Brain microvascular endothelial cell (primary cell): ENCODE measurements at regions not wholly inside any gene's neighbourhood (a gene's known extent, or its start where the extent isn't known, plus 50 kb on each side); places are given as distances from the start of the nearest gene placed in this dataset.

Experiments
- DNase-seq: peaks from one replicate; pipeline ENCODE4 v3.0.0-alpha.2; 2020
- H3K27ac ChIP-seq: fragments of 250-450 bp; sonication (Bioruptor Pico); 2 replicates; pipeline ENCODE4 v1.5.1; 2020; ENCODE audit warnings: mild to moderate bottlenecking, moderate library complexity
- H3K27me3 ChIP-seq: fragments of 250-450 bp; sonication (Bioruptor Pico); replicated peaks from 2 replicates; pipeline ENCODE4 v1.5.1; 2020; ENCODE audit warnings: mild to moderate bottlenecking
- H3K36me3 ChIP-seq: fragments of 250-450 bp; sonication (Bioruptor Pico); replicated peaks from 2 replicates; pipeline ENCODE4 v1.5.1; 2020; ENCODE audit warnings: mild to moderate bottlenecking
- H3K4me3 ChIP-seq: 2 replicates; pipeline ENCODE4 v1.5.1; 2011; ENCODE audit warnings: low read depth, mild to moderate bottlenecking, control low read depth, low read length, moderate library complexity
- in situ Hi-C: cut with HindIII; loops from 2 replicates; pipeline ENCODE4 v1.10.0; 2017; ENCODE audit warnings: low sequenced_read_pairs, low pct_ligation_motif_present
- TF ChIP-seq, protein P1 (sequence below): IDR thresholded peaks from 2 replicates; pipeline ENCODE4 v1.5.1; 2011; ENCODE audit warnings: low read depth, mild to moderate bottlenecking, moderate library complexity, low read length, control low read depth, inconsistent platforms; ENCODE audit errors: missing control alignments

DNA sequence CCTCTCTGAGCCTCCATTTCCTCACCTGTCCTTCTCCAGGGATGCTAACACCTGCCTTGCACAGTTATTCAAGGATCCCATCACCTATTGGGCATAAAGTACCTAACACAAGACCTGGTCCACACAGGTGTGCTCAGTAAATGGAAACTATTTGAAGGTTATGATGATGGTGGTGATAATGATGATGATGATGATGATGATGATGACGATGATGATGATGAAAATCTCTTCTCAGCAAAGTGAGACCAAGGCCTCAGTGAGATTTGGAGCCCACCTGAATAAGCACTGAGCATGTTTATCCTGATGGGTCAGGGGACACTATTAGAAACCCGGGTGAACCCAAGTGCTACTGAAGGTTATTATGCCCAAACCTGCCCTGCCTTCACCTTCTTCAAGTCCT, 100.7 kb downstream of the DMRTA2 start:
- Histone ChIP-seq H3K36me3 (no peaks in the 10 kb centered on the region), H3K27me3 (no peaks in the 10 kb centered on the region), H3K27ac (no peak overlapping the region), H3K4me3 (no peak overlapping the region)
- TF ChIP-seq, protein P1, sequence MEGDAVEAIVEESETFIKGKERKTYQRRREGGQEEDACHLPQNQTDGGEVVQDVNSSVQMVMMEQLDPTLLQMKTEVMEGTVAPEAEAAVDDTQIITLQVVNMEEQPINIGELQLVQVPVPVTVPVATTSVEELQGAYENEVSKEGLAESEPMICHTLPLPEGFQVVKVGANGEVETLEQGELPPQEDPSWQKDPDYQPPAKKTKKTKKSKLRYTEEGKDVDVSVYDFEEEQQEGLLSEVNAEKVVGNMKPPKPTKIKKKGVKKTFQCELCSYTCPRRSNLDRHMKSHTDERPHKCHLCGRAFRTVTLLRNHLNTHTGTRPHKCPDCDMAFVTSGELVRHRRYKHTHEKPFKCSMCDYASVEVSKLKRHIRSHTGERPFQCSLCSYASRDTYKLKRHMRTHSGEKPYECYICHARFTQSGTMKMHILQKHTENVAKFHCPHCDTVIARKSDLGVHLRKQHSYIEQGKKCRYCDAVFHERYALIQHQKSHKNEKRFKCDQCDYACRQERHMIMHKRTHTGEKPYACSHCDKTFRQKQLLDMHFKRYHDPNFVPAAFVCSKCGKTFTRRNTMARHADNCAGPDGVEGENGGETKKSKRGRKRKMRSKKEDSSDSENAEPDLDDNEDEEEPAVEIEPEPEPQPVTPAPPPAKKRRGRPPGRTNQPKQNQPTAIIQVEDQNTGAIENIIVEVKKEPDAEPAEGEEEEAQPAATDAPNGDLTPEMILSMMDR: no peak
- in situ Hi-C loops: no loop called here
- no peak for DNase-seq

DNA sequence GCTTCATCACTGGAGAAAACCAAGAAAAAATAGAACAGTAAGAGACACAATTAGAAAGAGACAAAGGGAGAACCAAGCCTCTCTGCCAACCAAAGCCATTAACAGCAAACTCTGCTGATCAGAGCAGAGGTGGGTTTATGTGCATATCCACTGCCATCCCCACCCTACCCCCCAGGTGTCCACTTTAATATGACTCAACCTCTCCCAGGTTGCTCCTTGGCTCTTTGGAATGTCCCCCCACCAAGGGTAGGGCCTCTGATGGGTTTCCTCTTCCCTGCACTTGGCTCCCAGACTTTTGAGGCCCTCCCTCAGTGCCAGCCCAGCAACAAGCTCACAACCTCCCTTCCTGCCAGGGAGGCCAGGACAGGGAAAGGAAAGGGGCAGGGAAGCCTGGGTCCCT, 104.8 kb downstream of the DMRTA2 start:
- in situ Hi-C loops: no loop called here
- no peak overlapping the region for H3K4me3 ChIP-seq
- H3K27ac ChIP-seq: no peak overlapping the region
- DNase-seq: no peak
- TF ChIP-seq, protein P1: no peak
- H3K27me3 ChIP-seq: no peaks in the 10 kb centered on the region
- no peaks in the 10 kb centered on the region for H3K36me3 ChIP-seq

DNA sequence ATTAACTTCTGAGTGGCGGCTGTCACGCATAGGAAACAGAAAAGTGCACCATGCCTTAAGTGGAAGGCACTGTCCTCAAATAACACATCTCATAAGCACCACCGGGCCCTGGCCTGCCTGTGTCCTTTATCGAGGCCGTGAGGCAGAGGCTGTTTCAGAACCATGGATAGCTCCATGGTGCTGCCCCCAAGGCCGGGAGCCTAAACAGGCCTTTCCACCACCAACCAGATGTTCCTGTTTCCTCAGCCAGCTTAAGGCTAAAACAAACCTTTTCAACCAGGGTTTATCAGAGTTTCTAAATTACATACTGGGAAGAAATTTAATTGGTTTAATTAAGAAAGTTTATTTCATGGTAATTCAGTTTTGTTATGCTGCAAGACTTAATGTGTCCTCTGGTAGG, 114.4 kb downstream of the DMRTA2 start:
- in situ Hi-C loops: no loop called here
- no peaks in the 10 kb centered on the region for H3K36me3 ChIP-seq
- no peak overlapping the region for H3K27ac ChIP-seq
- no peaks in the 10 kb centered on the region for H3K27me3 ChIP-seq
- TF ChIP-seq, protein P1: no peak
- DNase-seq: peak; percentile 24
- H3K4me3 ChIP-seq: no peak overlapping the region

DNA sequence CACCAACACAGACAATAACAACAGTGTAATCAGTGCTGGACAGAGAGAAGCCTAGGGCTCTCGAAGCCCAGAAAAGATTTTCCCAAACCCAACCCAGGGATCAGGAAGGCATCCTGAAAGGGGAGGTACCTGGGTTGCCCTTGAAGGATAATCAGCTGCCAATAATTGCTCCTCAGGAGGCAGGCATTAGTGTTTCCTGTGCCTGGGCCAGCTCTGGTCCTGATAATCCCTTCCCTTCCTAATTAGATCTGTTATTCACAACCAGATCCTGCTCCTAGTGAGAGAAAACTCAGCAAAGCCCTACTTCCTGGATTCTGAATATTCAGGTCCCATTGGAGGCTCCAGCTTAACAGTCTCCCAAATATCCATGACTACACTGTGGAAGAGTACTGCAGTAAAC, 117.4 kb downstream of the DMRTA2 start:
- no peak for DNase-seq
- H3K27me3 ChIP-seq: no peaks in the 10 kb centered on the region
- no peak overlapping the region for H3K27ac ChIP-seq
- H3K4me3 ChIP-seq: no peak overlapping the region
- TF ChIP-seq, protein P1: no peak
- H3K36me3 ChIP-seq: no peaks in the 10 kb centered on the region
- in situ Hi-C loops: no loop called here

DNA sequence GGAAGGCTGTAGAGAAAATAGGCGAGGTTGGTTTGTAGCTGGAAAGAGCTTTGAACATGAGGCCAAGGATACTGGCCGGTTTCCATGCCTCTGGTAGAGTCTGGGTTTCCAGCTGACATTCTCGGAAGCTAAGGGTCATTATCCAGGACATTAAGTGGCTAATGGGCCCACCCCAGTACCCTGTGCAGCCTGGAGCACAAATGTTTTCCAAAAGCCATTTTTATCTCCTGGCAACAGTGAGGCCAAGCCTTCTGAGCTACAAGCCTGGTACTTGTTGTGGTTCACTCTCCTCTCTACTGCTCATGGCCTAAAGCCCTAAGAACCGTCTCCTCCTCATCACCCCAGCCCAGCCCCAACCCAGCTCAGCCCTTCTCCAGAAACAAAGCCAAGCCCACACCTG, 122.9 kb downstream of the DMRTA2 start:
- in situ Hi-C loops: no loop called here
- no peak overlapping the region for H3K4me3 ChIP-seq
- TF ChIP-seq, protein P1: no peak
- no peaks in the 10 kb centered on the region for H3K27me3 ChIP-seq
- H3K36me3 ChIP-seq: no peaks in the 10 kb centered on the region
- no peak overlapping the region for H3K27ac ChIP-seq
- no peak for DNase-seq

DNA sequence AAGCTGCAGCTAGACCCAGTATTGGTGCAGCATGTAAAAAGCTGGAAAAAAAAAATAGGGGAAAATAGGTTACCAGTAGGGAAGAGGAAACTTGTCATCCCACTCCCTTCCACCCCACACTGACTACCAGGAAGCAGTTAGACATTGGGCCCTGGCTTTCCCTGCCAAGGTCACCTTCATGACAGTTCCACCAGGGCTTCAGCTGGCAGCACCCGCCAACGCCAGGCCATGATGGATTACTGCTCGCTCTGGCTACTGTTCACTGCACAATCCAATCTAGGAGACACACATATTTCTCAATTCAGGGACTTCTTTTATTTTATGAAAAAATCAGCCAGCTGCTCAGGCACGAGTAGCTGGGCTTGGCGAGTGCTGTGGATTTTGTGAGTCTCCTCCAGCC, 127.7 kb downstream of the DMRTA2 start:
- in situ Hi-C loops: no loop called here
- Histone ChIP-seq H3K36me3 (no peaks in the 10 kb centered on the region), H3K27me3 (no peaks in the 10 kb centered on the region), H3K4me3 (no peak overlapping the region), H3K27ac (no peak overlapping the region)
- no peak for DNase-seq
- TF ChIP-seq, protein P1: no peak
